ENCODE measurements at regions not wholly inside any gene's neighbourhood (a gene's known extent, or its start where the extent isn't known, plus 50 kb on each side); places are given as distances from the start of the nearest gene placed in this dataset.

DNA sequence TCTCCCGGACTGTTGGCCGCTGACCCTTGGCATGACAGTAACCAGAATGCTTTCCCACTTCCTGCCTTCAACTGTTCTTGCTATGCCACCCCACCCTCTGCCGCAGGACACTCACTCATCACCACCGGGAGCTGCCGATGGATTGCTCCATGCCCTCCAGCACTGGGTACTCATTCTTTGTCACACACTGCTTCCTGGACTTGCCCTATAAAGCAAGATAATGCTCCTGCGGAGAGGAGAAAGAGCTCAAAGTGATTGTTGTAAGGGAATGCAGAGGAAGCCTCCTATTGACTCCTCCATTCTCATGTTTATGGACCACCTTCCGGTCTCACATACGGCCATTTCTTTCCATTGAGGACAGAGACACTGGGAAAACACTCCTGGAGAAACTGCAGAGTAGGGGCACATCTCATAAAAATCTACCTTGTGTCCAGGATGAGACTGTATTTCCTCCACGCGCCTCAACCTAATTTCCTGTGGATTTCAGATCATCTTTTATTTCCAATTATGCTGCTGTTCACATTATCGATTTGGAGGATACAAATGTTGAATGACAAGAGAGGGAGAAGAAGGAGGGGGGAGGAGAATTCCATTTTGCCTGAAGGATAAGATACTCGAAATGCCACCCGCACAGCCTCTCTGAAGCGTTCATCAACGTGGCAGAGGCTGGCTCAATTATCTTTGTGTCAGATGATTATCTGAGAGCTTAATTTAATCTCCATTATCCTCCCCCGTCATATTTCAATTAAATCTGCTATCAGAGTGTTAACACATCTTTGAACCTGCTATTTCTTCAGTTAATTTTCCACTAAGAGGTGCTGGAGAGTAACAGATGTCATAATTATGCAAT, 486.1 kb upstream of the SALL1 start:
- ChIA-PET CTCF (no interaction called here), POLR2A (no interaction called here)
- TF ChIP-seq, protein P1, sequence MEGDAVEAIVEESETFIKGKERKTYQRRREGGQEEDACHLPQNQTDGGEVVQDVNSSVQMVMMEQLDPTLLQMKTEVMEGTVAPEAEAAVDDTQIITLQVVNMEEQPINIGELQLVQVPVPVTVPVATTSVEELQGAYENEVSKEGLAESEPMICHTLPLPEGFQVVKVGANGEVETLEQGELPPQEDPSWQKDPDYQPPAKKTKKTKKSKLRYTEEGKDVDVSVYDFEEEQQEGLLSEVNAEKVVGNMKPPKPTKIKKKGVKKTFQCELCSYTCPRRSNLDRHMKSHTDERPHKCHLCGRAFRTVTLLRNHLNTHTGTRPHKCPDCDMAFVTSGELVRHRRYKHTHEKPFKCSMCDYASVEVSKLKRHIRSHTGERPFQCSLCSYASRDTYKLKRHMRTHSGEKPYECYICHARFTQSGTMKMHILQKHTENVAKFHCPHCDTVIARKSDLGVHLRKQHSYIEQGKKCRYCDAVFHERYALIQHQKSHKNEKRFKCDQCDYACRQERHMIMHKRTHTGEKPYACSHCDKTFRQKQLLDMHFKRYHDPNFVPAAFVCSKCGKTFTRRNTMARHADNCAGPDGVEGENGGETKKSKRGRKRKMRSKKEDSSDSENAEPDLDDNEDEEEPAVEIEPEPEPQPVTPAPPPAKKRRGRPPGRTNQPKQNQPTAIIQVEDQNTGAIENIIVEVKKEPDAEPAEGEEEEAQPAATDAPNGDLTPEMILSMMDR (IDR thresholded peaks at IDR 0.05; ENCODE audit: low read depth, low read length), result no peak
- H3K4me3 ChIP-seq (ENCODE audit: low read depth, low read length), result no peak overlapping the region
- no peak for DNase-seq (ENCODE audit: low read depth, low spot score)
- no peaks in the 10 kb centered on the region for H3K27me3 ChIP-seq (ENCODE audit: control insufficient read depth, insufficient read depth, low read length)
- no peaks in the 10 kb centered on the region; the same call in 1 of the 2 replicates for H3K9me3 ChIP-seq (ENCODE audit: control insufficient read depth, insufficient read depth, low read length)
- no peak overlapping the region for H3K27ac ChIP-seq (ENCODE audit: low read depth, low read length)

DNA sequence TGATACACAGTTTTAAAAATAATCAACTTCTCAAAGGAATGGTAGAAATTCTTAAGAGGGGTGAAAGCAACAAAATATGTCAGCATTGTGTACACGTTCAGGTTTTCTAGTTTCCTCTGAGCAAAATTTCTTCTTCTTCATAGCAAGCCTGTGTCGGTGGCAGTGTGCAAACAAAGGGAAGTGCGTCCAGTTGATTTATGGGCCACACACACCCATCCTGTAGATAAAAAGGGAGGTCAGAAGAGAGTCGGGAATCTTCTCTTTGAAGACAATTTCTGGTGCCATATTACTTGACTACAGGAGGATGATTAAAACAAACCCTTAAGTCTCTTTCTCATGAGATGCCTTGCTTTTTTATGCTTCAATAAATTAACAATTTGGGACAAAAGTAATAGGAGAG, 484.1 kb upstream of the SALL1 start:
- ChIA-PET CTCF (no interaction called here), POLR2A (no interaction called here)
- no peak overlapping the region for H3K27ac ChIP-seq (ENCODE audit: low read depth, low read length)
- H3K4me3 ChIP-seq (ENCODE audit: low read depth, low read length), result no peak overlapping the region
- TF ChIP-seq, protein P1 (IDR thresholded peaks at IDR 0.05; ENCODE audit: low read depth, low read length), result no peak
- no peak for DNase-seq (ENCODE audit: low read depth, low spot score)
- H3K9me3 ChIP-seq (ENCODE audit: control insufficient read depth, insufficient read depth, low read length), result no peaks in the 10 kb centered on the region; the same call in 1 of the 2 replicates
- no peaks in the 10 kb centered on the region for H3K27me3 ChIP-seq (ENCODE audit: control insufficient read depth, insufficient read depth, low read length)

DNA sequence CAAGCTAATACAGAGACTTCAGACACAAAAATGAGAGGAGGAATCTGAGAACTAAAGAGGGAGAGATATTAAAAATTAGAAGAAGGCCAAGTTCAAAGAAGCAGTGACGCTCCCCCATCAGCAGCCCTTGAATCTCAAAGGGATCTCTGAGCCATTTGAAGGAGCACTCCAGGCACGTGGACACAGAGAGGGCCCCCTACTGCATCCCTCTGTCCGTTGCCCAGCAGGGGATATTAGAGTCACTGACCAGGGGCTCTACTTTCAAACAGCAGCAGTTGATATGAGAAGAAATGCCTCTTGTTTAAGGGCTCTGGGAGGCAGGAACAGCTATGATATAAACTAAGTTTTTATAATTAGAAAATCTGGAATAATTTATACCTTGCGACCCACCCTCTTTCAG, 479.0 kb upstream of the SALL1 start:
- TF ChIP-seq, protein P1 (IDR thresholded peaks at IDR 0.05; ENCODE audit: low read depth, low read length), result no peak
- ChIA-PET CTCF (no interaction called here), POLR2A (no interaction called here)
- no peak for DNase-seq (ENCODE audit: low read depth, low spot score)
- no peaks in the 10 kb centered on the region for H3K27me3 ChIP-seq (ENCODE audit: control insufficient read depth, insufficient read depth, low read length)
- no peaks in the 10 kb centered on the region for H3K9me3 ChIP-seq (ENCODE audit: control insufficient read depth, insufficient read depth, low read length)
- no peak overlapping the region for H3K27ac ChIP-seq (ENCODE audit: low read depth, low read length)
- H3K4me3 ChIP-seq (ENCODE audit: low read depth, low read length), result no peak overlapping the region

DNA sequence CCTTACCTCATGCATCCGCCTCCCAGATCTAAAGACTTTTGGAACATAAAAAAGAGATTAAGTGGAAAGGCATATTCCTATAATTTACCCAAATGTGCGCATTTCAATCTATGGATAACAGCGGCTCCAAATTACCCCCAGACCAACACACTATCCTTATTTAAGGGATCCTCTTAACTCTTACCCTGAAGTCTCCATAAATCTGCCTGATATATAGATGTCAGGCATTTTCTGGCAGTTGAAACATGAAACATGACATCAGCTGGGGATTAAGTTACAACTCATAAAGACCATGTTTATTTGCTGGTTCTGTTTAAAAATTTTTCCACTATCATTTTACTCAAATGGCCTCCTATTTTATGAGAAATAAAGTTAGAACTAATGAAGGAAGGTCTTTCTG, 478.5 kb upstream of the SALL1 start:
- TF ChIP-seq, protein P1 (IDR thresholded peaks at IDR 0.05; ENCODE audit: low read depth, low read length), result no peak
- H3K27me3 ChIP-seq (ENCODE audit: control insufficient read depth, insufficient read depth, low read length), result no peaks in the 10 kb centered on the region
- H3K9me3 ChIP-seq (ENCODE audit: control insufficient read depth, insufficient read depth, low read length), result no peaks in the 10 kb centered on the region
- no peak overlapping the region for H3K4me3 ChIP-seq (ENCODE audit: low read depth, low read length)
- ChIA-PET CTCF (no interaction called here), POLR2A (no interaction called here)
- no peak overlapping the region for H3K27ac ChIP-seq (ENCODE audit: low read depth, low read length)
- no peak for DNase-seq (ENCODE audit: low read depth, low spot score)

DNA sequence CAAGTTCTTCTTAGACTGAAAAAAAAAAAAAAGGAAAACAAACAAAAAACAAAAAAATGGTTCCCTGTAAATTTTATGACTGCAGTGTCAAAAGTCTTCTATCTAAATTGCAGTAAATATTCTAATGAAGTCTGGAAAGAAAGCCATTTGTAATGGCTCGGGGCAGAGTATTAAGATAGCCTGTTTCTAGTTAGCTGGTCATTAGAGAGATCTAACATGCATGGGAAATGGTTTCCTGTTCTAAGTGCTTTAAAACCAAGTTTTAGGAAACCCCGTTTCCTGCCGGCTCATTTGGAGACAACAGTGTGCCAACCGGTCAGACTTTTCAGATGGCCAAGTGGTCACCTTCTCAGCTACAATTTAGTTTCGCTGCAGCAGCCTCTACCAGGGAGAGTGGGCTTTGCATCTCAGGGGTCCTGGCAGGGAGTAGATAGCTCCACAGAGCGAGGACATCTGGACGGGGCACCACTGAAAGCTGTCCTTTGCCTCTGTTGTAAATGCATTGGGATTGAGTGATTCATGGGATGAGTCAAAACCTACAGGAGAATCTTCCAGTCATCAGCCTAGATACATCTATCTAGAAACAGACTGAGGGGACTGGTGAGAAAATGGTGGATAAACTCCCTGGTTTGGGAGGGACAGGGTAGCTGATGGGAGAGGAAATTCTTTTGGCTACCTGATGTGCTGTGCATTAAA, 473.2 kb upstream of the SALL1 start:
- Histone ChIP-seq H3K9me3 (ENCODE audit: control insufficient read depth, insufficient read depth, low read length) (no peaks in the 10 kb centered on the region), H3K27ac (ENCODE audit: low read depth, low read length) (no peak overlapping the region), H3K4me3 (ENCODE audit: low read depth, low read length) (no peak overlapping the region), H3K27me3 (ENCODE audit: control insufficient read depth, insufficient read depth, low read length) (no peaks in the 10 kb centered on the region)
- ChIA-PET POLR2A (no interaction called here), CTCF (no interaction called here)
- DNase-seq (ENCODE audit: low read depth, low spot score), result no peak
- TF ChIP-seq, protein P1 (IDR thresholded peaks at IDR 0.05; ENCODE audit: low read depth, low read length), result no peak
